Activated CD4-positive, alpha-beta T cell treated with anti-CD3 and anti-CD28 coated beads, Interleukin-2, amount 50 U/mL, for 48 hours (primary cell): ENCODE measurements at regions not wholly inside any gene's neighbourhood (a gene's known extent, or its start where the extent isn't known, plus 50 kb on each side); places are given as distances from the start of the nearest gene placed in this dataset.

Experiments used
- DNase-seq, 2 experiments: peaks; one replicate each; pipeline ENCODE4 v3.0.0-alpha.2; 2020

DNA sequence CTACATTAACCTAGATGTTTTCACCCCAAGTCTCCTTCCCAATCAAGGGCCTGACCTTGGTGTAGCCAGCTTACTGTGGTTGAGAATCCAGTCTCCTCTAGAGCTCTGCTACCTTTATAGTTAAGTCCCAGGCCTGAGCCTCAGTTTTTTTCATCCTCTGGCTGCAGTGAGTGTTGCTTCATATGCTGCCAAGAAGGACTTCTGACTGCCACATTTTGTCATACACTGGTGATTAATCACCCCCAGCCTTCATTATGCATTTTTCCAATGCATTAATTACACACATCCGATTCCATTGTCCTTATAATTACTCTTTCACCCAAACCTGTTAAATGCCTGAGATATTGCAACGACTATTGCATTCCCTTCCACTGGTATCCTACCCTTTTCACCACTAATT lies 66.3 kb upstream of the FGGY start:
- no peak for DNase-seq

DNA sequence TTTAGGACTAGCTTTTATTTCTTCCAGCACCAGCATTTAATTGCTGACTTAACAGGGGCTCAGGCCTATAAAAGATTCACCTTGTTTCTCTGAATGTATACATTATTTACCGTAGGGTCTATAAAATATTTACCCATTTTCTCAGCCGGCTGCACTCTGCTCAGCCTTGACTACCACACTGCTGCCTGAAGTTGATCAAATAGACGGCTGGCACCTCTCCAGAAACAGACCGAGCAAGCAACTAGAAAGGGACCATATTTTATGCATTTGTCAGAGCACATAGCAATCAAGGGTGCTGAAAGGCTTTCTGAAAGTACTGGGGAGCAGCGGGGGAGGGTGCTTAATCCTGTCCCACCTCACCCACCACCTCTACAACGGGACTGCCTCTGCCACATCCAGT lies 64.7 kb upstream of the FGGY start:
- no peak for DNase-seq

DNA sequence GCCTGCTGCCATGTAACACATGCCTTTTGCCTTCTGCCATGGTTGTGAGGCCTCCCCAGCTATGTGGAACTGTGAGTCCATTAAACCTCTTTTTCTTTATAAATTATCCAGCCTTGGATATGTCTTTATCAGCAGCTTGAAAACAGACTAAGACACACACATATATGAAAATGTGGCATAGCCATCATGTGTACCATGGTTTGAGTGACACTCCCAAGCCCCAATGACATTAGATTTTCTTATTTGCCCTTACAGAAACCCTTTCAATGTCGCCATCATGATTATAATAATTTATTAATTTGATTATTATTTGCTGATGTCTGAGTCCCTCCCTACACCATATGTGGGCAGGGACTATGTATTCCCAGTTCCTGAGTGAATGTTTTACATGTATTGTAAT lies 63.5 kb upstream of the FGGY start:
- DNase-seq: no peak

DNA sequence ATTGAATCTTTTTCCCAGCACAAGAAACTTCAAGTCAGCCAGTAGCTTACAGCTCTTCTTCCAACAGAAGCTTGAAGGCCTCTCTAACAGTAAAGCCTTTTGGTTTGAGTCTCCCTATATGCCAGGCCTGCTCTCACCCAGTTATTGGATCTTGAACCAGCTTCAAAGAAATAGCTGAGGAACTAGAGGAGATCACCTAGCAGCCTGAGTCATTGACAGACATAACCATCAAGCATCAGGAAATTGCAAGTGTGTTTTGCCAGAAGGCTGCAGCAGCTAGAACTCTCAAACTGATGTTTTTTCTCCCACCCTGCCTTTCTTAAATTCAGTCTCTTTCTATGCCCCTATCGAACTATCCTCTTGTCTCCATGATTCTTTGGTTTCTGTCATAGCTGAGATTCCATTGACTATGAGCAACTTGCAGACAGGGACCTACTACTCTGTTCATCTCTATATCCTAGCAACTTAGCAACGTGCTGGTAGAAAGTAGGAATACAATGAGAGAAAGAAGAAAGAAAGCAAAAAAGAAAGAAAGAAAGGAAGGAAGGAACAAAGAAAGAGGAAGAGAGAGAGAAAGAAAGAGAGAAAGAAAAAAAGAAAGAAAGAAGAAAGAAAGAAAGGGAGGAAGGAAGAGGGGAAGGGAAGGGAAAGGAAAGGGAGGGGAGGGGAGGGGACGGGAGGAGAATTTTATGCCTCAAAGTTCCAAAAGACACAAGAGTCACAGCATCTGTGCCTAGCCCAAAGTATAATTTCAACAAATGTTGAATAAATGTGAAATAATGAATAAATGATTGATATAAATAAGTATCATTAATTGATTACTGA lies 60.0 kb upstream of the FGGY start:
- DNase-seq: no peak

DNA sequence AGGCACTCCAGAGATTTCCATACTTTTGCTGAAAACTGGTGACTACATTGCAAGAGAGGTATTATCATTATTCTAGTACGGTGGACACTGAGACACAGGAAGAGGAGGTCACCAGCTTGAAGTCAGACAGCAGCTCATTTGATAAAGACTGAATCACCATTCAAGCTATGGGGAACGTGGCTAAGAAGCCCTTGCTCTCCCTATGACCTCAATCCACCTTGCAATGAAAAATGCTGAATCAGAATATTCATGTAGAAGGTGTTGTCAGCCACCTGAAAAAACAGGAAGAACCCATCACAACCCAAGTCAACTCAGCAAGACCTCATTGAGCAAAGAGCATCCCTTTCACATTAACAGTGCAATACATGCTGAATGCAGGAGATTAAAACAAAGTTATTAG lies 59.0 kb upstream of the FGGY start:
- DNase-seq: no peak

DNA sequence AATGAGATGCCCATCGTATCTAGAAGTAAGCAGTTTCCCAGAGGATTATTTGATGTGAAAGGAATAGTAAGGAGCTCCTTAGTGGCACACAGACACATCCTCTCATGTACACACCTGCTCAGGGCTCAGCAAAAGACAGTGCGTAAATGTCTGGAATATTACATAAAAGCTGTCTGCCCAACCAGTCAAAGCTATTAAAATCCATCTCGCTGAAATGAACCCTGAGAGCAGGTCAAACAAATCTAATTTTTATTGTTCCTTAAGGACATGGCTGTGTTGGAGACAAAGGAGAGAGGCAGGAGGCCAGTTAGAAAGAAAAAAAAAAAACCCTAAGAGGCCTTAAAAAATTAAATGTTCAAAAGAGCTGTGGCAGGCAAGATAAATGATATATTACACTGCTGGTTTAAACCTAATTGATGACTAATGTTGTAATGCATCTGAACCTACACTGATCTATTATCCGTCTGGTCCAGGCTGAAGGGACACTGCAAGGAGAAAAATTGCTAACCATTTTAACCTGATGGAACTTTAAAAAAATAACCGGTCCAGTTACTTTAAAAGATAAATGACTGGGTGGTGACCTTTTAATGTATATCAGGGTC lies 58.5 kb upstream of the FGGY start:
- no peak for DNase-seq

DNA sequence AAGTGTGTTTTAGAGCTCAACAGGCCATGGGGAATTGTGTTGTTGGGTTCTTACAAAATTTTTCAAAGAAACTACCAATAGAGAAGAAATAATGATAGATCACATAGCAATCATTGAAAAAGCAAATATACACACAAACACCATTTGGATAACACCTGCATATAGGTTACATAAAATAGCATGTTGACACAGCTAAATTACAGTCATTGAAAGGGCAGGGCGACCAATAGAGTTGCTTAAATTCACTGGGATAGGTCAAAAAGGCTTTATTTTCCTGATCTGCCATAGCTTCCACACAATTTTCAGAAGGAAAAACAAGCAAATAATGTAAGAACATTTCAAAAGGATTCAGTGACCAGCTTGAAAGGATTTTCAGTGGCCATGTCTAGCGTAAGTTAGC lies 57.9 kb upstream of the FGGY start:
- DNase-seq: no peak

DNA sequence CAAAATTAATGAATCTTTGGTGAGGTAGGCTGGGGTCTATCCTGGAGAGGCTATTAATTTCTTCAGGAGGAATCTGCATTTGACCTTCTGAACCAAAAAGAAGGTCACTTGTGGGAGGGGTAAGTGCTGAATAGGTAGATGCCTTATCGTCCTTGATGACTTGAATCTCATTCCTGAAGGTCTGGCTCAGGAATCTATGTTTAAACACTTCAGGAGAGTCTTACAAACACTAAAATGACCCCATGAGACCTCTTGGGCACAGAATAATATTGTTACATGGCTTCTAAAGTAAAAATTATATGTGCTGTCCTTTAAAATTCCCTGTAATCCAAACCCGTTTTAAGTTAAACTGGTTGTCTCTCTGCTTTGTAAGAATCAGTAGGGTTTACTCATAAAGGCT lies 55.0 kb upstream of the FGGY start:
- no peak for DNase-seq

DNA sequence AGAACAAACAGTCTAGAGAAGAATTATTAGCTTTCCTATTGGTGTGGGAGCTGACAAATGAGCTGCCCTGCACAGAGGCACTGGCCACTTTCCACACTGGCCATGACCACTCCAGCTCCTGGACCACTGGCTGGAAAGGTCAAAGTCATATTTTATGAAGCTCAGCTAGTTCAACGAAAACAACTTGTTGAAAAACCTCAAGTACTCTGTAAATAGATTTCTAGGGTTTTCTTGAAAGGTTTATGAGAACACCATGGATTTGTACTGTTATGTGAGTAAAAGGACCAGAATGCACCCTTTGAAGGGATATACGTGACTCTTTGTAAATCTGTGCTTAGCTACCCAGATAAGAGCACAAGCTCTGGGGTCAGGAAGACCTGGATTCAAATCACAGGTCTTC lies 54.5 kb upstream of the FGGY start:
- DNase-seq: no peak

DNA sequence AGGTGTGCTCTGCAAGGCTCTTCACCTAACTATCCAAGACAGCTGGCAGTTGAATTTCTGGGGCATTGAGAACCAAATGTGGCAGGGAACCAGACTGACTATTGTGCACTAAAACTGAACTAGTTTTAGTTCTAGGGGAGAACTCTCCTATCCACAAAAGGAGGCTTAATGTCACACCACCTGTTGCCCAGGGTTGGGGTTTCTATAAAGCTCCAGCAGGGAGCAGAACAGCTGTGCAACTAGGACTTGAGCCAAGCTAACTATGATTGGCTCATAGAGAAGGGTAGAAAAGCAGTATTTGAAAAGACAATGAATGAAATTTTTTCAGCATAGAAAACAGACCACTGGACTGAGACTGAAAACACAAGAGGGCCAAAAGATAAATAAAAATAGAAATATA lies 53.3 kb upstream of the FGGY start:
- no peak for DNase-seq

DNA sequence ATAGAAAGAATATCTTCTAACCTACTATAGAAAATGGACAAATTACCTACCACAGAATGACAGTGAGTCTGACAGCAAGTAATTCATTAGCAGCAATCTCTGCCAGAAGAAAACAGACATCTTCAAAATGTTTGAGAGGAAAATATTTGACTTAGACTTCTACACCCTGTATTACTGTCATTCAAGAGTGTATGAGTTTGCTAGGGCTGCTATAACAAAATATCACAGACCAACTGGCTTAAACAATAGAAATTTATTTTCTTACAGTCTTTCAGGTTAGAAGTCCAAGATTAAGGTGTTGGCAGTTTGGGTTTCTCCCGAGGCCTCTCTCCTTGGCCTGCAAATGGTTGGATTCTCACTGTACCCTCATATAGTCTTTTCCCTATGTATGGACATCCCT lies 52.9 kb upstream of the FGGY start:
- no peak for DNase-seq

DNA sequence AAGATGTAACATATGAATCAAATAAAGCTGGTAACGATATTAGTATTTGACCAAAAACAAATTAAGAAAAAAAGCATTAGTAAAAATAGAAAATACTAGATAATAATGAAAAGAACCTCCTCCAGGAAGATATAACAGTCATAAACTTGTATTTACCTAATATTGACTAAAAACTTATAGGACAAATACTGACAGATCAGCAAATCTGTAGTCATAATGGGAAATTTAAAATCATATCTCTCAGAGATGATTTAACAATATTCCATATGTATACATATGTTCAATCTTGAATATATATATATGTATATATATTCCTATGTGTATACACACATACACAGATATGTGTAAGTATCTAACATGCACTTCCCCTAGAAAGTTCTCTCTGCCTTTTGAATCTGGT lies 52.0 kb upstream of the FGGY start:
- no peak for DNase-seq
